NOMO-1 treated with dmso at 0.1 percent for 144 hours (cell line): ENCODE measurements at regions not wholly inside any gene's neighbourhood (a gene's known extent, or its start where the extent isn't known, plus 50 kb on each side); places are given as distances from the start of the nearest gene placed in this dataset.

Experiments
- DNase-seq: peaks from one replicate; lab custom pipeline; 2025; ENCODE audit not compliant: unreplicated experiment; lab: John Stamatoyannopoulos, UW

- no peak for DNase-seq
Measured at GRCh38 chr16:64892835-64893785, 228.8 kb downstream of the CDH11 start.

- DNase-seq, result no peak
Measured at GRCh38 chr16:64889446-64889845, 232.4 kb downstream of the CDH11 start.

- no peak for DNase-seq
Measured at GRCh38 chr16:64887651-64888050, 234.2 kb downstream of the CDH11 start.

GRCh38 chr16:64882078-64882784 is 239.6 kb downstream of the CDH11 start:
- DNase-seq, result no peak

- DNase-seq, result no peak
Measured at GRCh38 chr16:64880994-64881393, 240.9 kb downstream of the CDH11 start.

- DNase-seq, result no peak
Measured at GRCh38 chr16:64880006-64880405, 241.9 kb downstream of the CDH11 start.

GRCh38 chr16:64878940-64879339 is 242.9 kb downstream of the CDH11 start:
- DNase-seq, result no peak

GRCh38 chr16:64872101-64872500 is 249.8 kb downstream of the CDH11 start:
- no peak for DNase-seq

- no peak for DNase-seq
Measured at GRCh38 chr16:64870859-64871258, 251.0 kb downstream of the CDH11 start.

GRCh38 chr16:64869781-64870180 is 252.1 kb downstream of the CDH11 start:
- no peak for DNase-seq

- no peak for DNase-seq
Measured at GRCh38 chr16:64866021-64866420, 255.8 kb downstream of the CDH11 start.

GRCh38 chr16:64865069-64865696 is 256.7 kb downstream of the CDH11 start:
- DNase-seq, result no peak

- DNase-seq, result no peak
Measured at GRCh38 chr16:64864232-64864809, 257.5 kb downstream of the CDH11 start.

- DNase-seq, result no peak
Measured at GRCh38 chr16:64858076-64858475, 263.8 kb downstream of the CDH11 start.

GRCh38 chr16:64857411-64857810 is 264.5 kb downstream of the CDH11 start:
- no peak for DNase-seq

- DNase-seq, result no peak
Measured at GRCh38 chr16:64853551-64853950, 268.3 kb downstream of the CDH11 start.

- DNase-seq, result no peak
Measured at GRCh38 chr16:64846966-64847365, 274.9 kb downstream of the CDH11 start.

GRCh38 chr16:64845071-64845470 is 276.8 kb downstream of the CDH11 start:
- DNase-seq, result no peak

GRCh38 chr16:64841482-64841881 is 280.4 kb downstream of the CDH11 start:
- no peak for DNase-seq

GRCh38 chr16:64841071-64841470 is 280.8 kb downstream of the CDH11 start:
- no peak for DNase-seq

GRCh38 chr16:64830653-64831052 is 291.2 kb downstream of the CDH11 start:
- DNase-seq, result no peak
